ENCODE measurements at regions not wholly inside any gene's neighbourhood (a gene's known extent, or its start where the extent isn't known, plus 50 kb on each side); places are given as distances from the start of the nearest gene placed in this dataset.

DNA sequence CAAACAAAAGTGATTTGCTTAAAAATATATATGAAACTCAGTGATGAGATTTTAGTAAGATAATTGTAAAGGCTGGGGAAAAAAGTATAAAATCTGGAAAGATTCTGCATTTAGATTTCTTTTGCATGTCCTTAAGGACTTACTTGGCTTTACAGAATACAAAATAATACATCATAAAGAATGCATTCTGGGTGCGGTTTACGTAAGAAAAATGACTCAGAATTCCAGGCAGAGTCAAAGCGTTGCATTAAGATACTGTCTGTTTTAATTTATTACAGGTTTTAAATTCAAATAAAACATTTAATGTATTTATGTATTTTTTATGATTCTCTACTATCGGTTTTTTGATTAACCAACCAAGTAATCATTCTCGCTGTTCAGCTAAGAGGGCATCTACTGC, 178.0 kb downstream of the SH3BP4 start:
- no peak for DNase-seq (ENCODE audit: low spot score in 2 of 2)
- TF ChIP-seq, protein P1, sequence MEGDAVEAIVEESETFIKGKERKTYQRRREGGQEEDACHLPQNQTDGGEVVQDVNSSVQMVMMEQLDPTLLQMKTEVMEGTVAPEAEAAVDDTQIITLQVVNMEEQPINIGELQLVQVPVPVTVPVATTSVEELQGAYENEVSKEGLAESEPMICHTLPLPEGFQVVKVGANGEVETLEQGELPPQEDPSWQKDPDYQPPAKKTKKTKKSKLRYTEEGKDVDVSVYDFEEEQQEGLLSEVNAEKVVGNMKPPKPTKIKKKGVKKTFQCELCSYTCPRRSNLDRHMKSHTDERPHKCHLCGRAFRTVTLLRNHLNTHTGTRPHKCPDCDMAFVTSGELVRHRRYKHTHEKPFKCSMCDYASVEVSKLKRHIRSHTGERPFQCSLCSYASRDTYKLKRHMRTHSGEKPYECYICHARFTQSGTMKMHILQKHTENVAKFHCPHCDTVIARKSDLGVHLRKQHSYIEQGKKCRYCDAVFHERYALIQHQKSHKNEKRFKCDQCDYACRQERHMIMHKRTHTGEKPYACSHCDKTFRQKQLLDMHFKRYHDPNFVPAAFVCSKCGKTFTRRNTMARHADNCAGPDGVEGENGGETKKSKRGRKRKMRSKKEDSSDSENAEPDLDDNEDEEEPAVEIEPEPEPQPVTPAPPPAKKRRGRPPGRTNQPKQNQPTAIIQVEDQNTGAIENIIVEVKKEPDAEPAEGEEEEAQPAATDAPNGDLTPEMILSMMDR (IDR thresholded peaks at IDR 0.05), result no peak
- Histone ChIP-seq H3K4me3 (no peak overlapping the region), H3K27ac (no peak overlapping the region), H3K4me1 (no peaks in the 10 kb centered on the region), H3K36me3 (no peaks in the 10 kb centered on the region), H3K27me3 (no peaks in the 10 kb centered on the region), H3K9me3 (no peaks in the 10 kb centered on the region)
- intact Hi-C loops (cut with DNase I), result loop anchor here (10.0 kb wide), 1 partner anchor 615 kb away; no protein-coding TSS in a partner anchor

- TF ChIP-seq, protein P1 (IDR thresholded peaks at IDR 0.05), result no peak
- no peak overlapping the region for H3K27ac ChIP-seq
- H3K36me3 ChIP-seq, result no peaks in the 10 kb centered on the region
- no peaks in the 10 kb centered on the region for H3K4me1 ChIP-seq
- intact Hi-C loops (cut with DNase I), result loop anchor here (10.0 kb wide), 1 partner anchor 613 kb away; no protein-coding TSS in a partner anchor
- H3K4me3 ChIP-seq, result no peak overlapping the region
- H3K27me3 ChIP-seq, result no peaks in the 10 kb centered on the region
- peak in 1 of 2 donors; percentile 13 for DNase-seq (ENCODE audit: low spot score in 2 of 2)
- no peaks in the 10 kb centered on the region for H3K9me3 ChIP-seq
Observed at GRCh38 chr2:235131334-235132305, 179.8 kb downstream of the SH3BP4 start.

DNA sequence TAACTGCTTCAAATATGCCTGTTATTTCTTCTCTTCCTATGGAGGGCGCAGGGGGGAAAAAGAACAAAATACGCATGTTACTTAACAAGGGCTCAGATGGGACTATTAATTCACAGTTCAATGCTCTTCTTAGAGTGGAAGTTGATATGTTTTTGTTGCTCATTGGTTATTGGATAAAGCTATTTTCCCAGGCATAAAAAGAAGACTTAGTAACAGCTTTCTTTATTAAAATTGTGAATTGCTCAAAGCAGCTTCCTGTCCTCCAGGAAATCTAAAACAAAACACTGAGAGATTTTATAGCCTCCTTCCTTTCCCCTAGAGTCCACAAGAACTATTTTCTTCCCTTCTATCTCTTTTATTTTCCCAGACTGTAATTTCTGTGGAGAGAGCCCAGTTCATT, 180.8 kb downstream of the SH3BP4 start:
- Histone ChIP-seq H3K27ac (no peak overlapping the region), H3K9me3 (no peaks in the 10 kb centered on the region), H3K4me1 (no peaks in the 10 kb centered on the region), H3K27me3 (no peaks in the 10 kb centered on the region), H3K36me3 (no peaks in the 10 kb centered on the region), H3K4me3 (no peak overlapping the region)
- DNase-seq (ENCODE audit: low spot score in 2 of 2), result no peak
- intact Hi-C loops (cut with DNase I), result loop anchor here (10.0 kb wide), 1 partner anchor 612 kb away; no protein-coding TSS in a partner anchor
- TF ChIP-seq, protein P1 (IDR thresholded peaks at IDR 0.05), result no peak

DNA sequence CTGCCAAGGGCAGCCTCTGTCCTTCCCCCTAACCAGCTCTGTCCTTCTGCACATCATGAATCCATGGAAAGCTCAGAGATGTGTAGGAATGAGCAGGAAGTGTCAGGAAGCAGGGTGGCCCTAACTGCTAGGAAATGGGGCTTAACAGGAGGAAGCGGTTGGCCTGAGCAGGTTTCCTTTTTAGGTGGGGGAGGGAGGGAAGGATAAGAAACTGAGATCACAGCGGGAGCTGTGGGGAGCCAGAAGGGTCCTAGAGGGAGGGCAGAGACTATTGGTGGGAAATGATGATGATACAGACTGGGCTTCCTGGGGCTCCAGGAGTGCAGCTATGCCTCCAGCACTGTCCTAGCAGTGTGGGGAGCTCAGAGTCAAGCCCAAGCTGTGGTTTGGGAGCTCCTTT, 182.0 kb downstream of the SH3BP4 start:
- Histone ChIP-seq H3K9me3 (no peaks in the 10 kb centered on the region), H3K36me3 (no peaks in the 10 kb centered on the region), H3K27me3 (no peaks in the 10 kb centered on the region), H3K27ac (no peak overlapping the region), H3K4me3 (no peak overlapping the region), H3K4me1 (no peaks in the 10 kb centered on the region)
- intact Hi-C loops (cut with DNase I), result loop anchor here (10.0 kb wide), 1 partner anchor 611 kb away; no protein-coding TSS in a partner anchor
- TF ChIP-seq, protein P1 (IDR thresholded peaks at IDR 0.05), result no peak
- peak in 1 of 2 donors; percentile 33 for DNase-seq (ENCODE audit: low spot score in 2 of 2)

- no peaks in the 10 kb centered on the region for H3K27me3 ChIP-seq
- H3K4me3 ChIP-seq, result no peak overlapping the region
- DNase-seq (ENCODE audit: low spot score in 2 of 2), result no peak
- no peak overlapping the region for H3K27ac ChIP-seq
- TF ChIP-seq, protein P1 (IDR thresholded peaks at IDR 0.05), result no peak
- H3K9me3 ChIP-seq, result no peaks in the 10 kb centered on the region
- H3K4me1 ChIP-seq, result no peaks in the 10 kb centered on the region
- intact Hi-C loops (cut with DNase I), result loop anchor here (10.0 kb wide), 1 partner anchor 610 kb away; no protein-coding TSS in a partner anchor
- H3K36me3 ChIP-seq, result no peaks in the 10 kb centered on the region
Observed at GRCh38 chr2:235134420-235134819, 182.6 kb downstream of the SH3BP4 start.
